Activated naive CD4-positive, alpha-beta T cell treated with anti-CD3 and anti-CD28 coated beads, Interleukin-2, amount 50 U/mL, for 72 hours (primary cell): ENCODE measurements at regions not wholly inside any gene's neighbourhood (a gene's known extent, or its start where the extent isn't known, plus 50 kb on each side); places are given as distances from the start of the nearest gene placed in this dataset.
"Not testable (repeated sequence)": the region's sequence is repeated elsewhere in the genome, so short reads cannot be mapped to it uniquely, and the experiment has no call there.

ENCODE experiments used
- ATAC-seq, 2 donors: fragments of 150-1000 bp; cut with Tn5 transposase; 2 replicates each; pipeline ENCODE4 v1.10.0; 2021; ENCODE audit warnings: mild to moderate bottlenecking in 2 of 2, moderate library complexity in 2 of 2
- DNase-seq, 2 donors: peaks; one replicate each; pipeline ENCODE4 v3.0.0; 2021 to 2022; ENCODE audit warnings: low spot score in 2 of 2
- H3K27ac Mint-ChIP-seq, 2 donors: one replicate each; pipeline ENCODE4 v1.8.0; 2022; ENCODE audit warnings: mild to moderate bottlenecking in 2 of 2, mixed read lengths in 2 of 2
- H3K36me3 Mint-ChIP-seq, 2 donors: one replicate each; pipeline ENCODE4 v1.8.0; 2022; ENCODE audit warnings: mixed read lengths in 2 of 2
- H3K9me3 Mint-ChIP-seq, 2 donors: one replicate each; pipeline ENCODE4 v1.8.0; 2022; ENCODE audit warnings: mixed read lengths in 2 of 2

DNA sequence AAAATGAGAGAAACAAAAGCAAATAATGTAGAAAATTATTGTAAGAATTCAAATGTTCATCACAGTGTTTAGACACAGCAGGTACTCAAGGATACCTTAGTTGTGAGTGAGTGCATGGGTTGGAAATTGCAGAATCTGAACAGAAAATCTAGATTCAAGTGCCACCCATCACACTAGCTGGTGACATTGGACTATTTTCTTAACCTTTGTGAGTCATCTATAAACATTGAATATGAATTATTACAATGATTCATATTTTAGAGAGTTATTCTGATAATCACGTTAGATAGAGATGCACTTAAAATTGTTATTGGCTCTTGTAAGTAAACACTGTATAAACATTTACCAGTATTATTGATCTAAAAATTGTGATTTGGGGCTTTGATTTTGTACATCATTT is 1113.1 kb downstream of the STIM2 start:
- no peak for DNase-seq
- H3K36me3 Mint-ChIP-seq: no peaks in the 10 kb centered on the region
- peaks cover 20 to 39% of the 10 kb centered on the region in 2 donors for H3K9me3 Mint-ChIP-seq
- no peak overlapping the region for H3K27ac Mint-ChIP-seq
- ATAC-seq: no peak

DNA sequence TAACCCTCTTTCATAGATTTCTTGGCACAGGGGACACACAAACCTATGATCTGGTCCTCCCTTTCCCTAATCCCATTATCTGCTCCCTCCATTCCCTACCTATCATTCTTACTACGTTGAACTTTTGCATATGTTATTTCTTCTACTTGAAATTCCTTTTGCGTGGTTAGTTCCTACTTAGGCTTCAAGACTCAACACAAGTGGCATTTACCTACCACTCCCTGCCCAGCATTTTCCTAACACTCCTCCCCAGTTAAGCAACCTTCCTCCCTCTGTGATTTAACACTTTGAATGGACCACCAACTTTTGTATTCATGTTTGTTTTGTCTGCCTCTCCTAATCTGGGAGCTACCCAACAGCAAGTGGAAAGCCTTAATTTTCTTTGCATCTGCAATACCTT is 1113.7 kb downstream of the STIM2 start:
- Mint-ChIP-seq H3K27ac (no peak overlapping the region), H3K9me3 (peaks cover 27 to 42% of the 10 kb centered on the region in 2 donors), H3K36me3 (peaks cover 0 to 5% of the 10 kb centered on the region in 2 donors)
- DNase-seq (no peak), ATAC-seq (no peak)

DNA sequence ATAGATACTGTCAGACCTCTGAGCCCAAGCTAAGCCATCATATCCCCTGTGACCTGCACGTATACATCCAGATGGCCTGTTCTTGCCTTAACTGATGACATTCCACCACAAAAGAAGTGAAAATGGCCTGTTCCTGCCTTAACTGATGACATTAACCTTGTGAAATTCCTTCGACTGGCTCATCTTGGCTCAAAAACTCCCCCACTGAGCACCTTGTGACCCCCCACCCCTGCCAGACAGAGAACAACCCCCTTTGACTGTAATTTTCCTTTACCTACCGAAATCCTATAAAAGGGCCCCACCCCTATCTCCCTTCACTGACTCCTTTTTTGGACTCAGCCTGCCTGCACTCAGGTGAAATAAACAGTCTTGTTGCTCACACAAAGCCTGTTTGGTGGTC is 1114.2 kb downstream of the STIM2 start:
- H3K27ac Mint-ChIP-seq, ATAC-seq, H3K36me3 Mint-ChIP-seq, DNase-seq: not testable (repeated sequence)
- H3K9me3 Mint-ChIP-seq: peaks cover 32 to 44% of the 10 kb centered on the region in 2 donors

DNA sequence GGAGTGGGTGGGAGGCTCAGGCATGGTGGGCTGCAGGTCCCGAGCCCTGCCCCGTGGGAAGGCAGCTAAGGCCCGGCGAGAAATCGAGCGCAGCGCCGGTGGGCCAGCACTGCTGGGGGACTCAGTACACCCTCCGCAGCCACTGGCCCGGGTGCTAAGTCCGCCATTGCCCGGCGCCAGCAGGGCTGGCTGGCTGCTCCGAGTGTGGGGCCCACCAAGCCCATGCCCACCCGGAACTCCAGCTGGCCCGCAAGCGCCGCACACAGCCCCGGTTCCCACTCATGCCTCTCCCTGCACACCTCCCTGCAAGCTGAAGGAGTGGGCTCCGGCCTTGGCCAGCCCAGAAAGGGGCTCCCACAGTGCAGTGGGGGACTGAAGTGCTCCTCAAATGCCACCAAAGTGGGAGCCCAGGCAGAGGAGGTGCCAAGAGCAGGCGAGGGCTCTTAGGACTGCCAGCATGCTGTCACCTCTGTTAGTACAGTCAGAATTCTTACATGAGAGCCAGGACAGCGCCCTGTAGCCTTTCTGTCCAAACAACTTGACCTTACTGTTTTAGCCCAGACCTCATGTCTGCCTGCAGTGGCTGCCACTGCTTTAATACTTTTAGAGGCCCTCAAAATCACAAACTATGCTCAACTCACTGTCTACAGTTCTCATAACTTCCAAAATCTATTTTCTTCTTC is 1117.9 kb downstream of the STIM2 start:
- not testable (repeated sequence) for H3K27ac Mint-ChIP-seq, H3K36me3 Mint-ChIP-seq
- peaks cover 37 to 48% of the 10 kb centered on the region in 2 donors for H3K9me3 Mint-ChIP-seq

DNA sequence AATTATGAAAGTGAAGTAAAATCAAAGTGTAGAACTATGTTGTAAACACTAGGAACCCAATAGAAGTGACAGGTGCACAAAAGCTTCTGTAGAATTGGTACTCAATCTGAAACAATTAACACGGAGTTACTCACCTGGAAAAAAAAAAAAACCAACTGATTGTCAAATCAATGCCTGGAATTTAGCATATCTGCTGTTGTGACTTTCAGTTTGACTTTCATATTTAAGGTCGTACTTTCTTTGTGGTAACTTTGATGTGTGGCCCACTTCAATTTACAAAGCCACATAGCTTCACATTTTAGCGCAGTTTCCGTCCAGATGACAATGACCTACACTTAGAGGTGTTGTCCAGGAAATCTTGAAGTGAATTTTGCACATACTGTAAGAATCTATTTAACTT is 1124.9 kb downstream of the STIM2 start:
- ATAC-seq (no peak), DNase-seq (no peak)
- no peaks in the 10 kb centered on the region for H3K36me3 Mint-ChIP-seq
- H3K9me3 Mint-ChIP-seq: peaks cover 7 to 12% of the 10 kb centered on the region in 2 donors
- H3K27ac Mint-ChIP-seq: no peak overlapping the region

More for the DNA sequence above, 1117.9 kb downstream of the STIM2 start:
- ATAC-seq, DNase-seq: not testable (repeated sequence)

DNA sequence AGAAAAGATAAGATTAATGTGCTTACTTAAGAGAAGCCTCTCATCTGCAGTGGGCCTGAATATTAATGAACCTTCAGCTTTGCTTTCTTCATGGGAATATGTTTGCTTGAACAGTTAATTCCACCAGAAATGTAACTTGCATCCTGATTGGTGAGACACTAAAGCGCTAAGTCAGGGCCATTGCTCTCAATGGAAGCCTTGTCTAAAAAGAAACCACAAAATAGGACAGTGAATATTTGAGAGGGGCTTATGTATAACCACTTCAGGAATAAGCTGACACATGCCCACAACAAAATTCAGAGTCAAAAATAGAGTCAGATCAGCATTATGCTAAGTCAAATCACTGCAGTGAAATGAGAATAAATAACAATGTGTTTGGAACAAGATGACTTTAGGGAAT is 1125.8 kb downstream of the STIM2 start:
- ATAC-seq (no peak), DNase-seq (no peak)
- Mint-ChIP-seq H3K36me3 (no peaks in the 10 kb centered on the region), H3K9me3 (peaks cover 0 to 12% of the 10 kb centered on the region in 2 donors), H3K27ac (no peak overlapping the region)

DNA sequence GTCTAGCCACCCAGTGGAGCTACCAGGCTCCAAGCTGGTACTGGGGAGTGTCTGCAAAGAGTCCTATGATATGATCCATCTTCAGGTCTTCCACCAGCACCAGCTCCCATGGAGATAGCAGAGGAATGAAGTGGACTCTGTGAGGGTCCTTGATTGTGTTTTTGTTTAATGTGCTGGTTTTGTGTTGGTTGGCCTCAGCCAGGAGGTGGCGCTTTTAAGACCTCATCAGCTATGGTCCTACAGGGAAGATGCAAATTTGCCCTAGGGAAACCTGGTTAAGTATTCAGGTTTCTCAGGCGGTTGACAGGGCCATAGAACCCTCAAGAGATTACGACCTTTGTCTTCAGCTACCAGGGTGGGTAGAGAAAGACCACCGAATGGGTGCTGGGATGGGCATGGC is 1141.1 kb downstream of the STIM2 start:
- Mint-ChIP-seq H3K9me3 (peaks cover 8 to 16% of the 10 kb centered on the region in 2 donors), H3K27ac (no peak overlapping the region), H3K36me3 (no peaks in the 10 kb centered on the region)
- no peak for DNase-seq
- no peak for ATAC-seq

DNA sequence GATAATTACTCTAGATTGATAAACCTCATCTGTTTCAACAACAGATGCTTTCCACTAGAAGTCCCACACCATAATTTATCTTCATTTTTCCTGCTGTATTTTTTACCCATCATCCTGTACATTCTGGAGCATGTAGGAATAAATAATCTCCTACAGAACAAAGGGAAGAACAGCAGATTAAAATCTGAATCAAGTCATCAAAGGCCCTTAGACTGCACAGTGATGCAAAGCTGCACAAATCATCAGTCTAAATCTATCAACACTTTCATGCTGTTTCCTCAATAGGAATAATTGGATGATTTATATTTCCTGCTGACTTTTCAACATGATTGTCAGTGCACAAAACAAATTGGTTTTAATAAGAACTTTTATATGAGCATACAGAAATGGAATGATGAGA is 1143.9 kb downstream of the STIM2 start:
- Mint-ChIP-seq H3K27ac (no peak overlapping the region), H3K36me3 (no peaks in the 10 kb centered on the region), H3K9me3 (peaks cover 0 to 11% of the 10 kb centered on the region in 2 donors)
- ATAC-seq (no peak), DNase-seq (no peak)

DNA sequence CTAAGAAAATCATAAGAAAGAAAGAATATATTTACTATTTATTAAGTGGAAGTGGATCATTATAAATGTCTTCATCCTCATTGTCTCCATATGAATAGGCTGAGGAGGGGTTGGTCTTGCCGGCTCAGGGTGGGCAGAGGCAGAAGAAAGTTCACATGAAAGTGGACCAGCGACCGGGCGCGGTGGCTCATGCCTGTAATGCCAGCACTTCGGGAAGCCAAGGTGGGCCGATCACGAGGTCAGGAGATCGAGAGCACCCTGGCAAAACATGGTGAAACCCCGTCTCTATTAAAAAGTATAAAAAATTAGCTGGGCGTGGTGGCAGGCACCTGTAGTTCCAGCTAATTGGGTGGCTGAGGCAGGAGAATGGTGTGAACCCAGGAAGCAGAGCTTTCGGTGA is 1145.4 kb downstream of the STIM2 start:
- no peak for ATAC-seq
- no peaks in the 10 kb centered on the region for H3K36me3 Mint-ChIP-seq
- H3K9me3 Mint-ChIP-seq: peaks cover 0 to 7% of the 10 kb centered on the region in 2 donors
- DNase-seq: no peak
- H3K27ac Mint-ChIP-seq: no peak overlapping the region

DNA sequence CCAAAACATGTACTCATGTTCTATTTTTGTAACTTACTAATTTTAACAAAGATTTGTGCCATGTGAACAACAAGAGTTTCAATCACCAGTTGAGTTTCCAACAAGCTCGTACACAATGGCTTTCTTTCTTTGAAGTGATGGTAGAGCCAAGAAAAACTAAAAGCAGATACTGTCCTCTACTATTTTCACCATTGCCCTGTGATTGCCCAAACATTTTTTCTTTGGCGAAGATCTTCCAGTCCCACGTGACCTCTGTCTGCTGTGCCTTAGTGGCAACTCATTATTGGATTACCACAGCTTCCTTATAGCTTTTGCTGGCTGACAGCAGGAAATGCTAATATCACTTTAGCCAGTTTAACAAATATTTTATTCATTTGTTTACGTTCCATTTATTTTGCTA is 1147.1 kb downstream of the STIM2 start:
- ATAC-seq (no peak), DNase-seq (no peak)
- Mint-ChIP-seq H3K36me3 (no peaks in the 10 kb centered on the region), H3K9me3 (peaks cover 0 to 3% of the 10 kb centered on the region in 2 donors), H3K27ac (no peak overlapping the region)

DNA sequence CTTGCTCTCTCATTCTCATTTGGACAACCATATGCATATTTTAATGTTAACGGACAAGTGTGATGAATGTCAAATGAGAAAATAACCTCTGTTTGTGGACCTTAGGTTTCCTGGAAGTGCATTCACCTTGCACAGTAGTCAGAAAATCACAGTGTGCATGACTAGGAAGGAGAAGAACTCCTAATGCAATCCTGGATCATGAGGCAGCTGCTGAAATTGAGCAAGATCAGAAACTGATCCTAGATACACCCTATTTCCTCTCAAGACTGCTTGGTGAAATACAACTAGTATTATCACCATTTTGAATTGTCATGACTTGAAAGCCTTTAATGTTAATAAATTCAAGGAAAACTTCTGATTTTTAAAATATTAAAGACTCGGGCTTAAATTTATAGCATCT is 1148.9 kb downstream of the STIM2 start:
- Mint-ChIP-seq H3K36me3 (no peaks in the 10 kb centered on the region), H3K9me3 (peaks cover 0 to 3% of the 10 kb centered on the region in 2 donors), H3K27ac (no peak overlapping the region)
- DNase-seq: no peak
- no peak for ATAC-seq

DNA sequence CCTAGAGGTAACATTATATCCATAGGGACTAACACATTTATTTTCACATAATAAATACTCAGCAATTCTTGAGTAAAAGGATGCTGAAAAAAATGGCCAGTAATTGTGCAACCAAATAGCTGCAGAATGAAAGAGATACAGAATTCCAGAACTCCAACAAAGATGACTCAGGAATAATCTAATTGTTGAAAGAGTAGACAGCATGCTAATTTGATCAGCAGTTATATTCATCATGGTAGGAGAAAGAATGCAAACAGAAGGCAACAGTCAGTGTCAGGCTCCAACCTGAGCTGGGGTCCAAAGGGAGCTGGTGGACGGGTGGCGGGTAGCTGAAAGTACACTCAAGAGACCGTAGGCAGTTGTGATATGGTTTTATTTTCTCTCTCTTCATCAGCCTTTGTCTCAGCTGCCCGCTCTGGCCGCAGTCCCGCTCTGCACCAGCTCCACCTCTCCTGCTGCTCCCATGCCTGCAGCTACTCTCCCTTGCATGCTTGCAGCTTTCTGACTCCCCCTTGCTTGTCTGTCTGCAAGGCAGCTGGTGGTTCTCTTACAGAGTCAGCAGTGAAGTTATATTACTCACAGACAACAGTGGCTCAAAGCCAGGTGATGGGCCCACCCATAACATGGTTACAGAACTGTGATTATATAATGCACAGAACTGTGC is 1150.1 kb downstream of the STIM2 start:
- Mint-ChIP-seq H3K36me3 (no peaks in the 10 kb centered on the region), H3K27ac (no peak overlapping the region), H3K9me3 (peaks cover 0 to 3% of the 10 kb centered on the region in 2 donors)
- ATAC-seq (no peak), DNase-seq (no peak)

DNA sequence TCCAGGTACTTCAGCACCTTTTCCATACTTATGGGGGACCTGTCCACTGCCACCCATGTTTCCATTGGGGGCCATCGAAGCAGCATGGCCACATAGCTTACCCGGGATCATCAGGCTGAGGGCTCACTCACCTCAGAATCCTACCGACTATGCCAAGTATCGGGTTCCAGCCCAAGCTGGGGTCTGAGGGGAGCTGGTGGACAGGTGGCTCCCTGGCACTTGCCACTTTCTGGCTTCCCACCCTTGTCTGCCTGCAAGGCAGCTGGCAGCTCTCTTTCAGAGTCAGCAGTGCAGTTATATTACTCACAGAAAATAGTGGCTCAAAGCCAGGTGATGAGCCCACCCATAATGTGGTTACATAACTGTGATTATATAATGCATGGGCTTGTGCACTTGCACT is 1153.8 kb downstream of the STIM2 start:
- Mint-ChIP-seq H3K27ac (no peak overlapping the region), H3K36me3 (no peaks in the 10 kb centered on the region), H3K9me3 (peaks cover 11 to 12% of the 10 kb centered on the region in 2 donors)
- DNase-seq (no peak), ATAC-seq (no peak)

DNA sequence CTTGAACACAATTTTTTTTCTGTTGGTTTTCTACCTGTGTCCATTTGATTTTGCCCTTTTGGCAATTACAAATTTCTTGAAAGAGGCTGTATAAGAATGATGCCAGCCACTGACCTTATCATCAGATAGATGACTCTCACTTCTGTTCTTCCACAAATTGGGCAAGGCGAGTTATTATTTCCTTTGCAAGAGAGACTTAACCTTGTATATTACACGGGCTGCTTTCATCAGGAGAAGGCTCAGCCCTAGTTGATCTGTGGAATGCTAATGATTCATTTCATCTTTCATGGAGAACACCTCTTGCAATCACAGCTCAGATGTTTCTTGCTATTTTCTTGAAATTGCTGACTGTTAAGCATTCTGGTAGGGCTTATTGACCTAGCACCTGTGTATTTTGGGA is 1155.4 kb downstream of the STIM2 start:
- H3K27ac Mint-ChIP-seq: no peak overlapping the region
- H3K9me3 Mint-ChIP-seq: peaks cover 16 to 21% of the 10 kb centered on the region in 2 donors
- no peaks in the 10 kb centered on the region for H3K36me3 Mint-ChIP-seq
- ATAC-seq (no peak), DNase-seq (no peak)

DNA sequence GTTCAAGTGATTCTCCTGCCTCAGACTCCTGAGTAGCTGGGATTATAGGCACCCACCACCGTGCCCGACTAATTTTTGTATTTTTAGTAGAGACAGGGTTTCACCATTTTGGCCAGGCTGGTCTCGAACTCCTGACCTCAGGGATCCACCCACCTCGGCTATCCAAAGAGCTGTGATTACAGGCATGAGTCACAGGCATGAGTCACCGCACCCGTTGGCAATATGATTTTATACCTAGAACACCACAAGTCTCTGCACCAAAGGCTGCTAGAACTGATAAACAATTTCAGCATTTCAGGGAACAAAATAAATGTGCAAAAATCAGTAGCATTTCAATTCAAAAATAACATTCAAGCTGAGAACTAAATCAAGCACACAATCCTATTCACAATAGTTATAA is 1177.6 kb downstream of the STIM2 start:
- ATAC-seq, H3K36me3 Mint-ChIP-seq, DNase-seq, H3K27ac Mint-ChIP-seq: not testable (repeated sequence)
- peaks cover 24 to 31% of the 10 kb centered on the region in 2 donors for H3K9me3 Mint-ChIP-seq

DNA sequence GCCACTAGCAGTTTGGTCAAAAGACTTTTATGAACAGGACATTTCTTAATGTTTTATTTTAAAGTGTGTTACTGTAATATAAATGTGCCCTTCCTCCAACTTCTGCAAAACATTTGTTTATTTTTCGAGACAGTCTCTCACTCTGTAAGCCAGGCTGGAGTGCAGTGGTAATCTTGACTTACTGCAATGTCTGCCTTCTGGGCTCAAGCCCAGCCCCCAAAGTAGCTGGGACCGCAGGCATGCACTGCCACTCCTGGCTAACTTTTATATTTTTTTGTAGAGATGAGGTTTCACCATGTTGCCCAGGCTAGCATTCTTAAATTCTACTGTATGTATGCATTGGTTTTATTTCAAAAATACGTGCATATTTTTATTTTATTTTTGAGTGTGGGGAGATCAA is 1201.9 kb downstream of the STIM2 start:
- Mint-ChIP-seq H3K9me3 (peaks cover 7 to 18% of the 10 kb centered on the region in 2 donors), H3K36me3 (no peaks in the 10 kb centered on the region), H3K27ac (no peak overlapping the region)
- no peak for DNase-seq
- ATAC-seq: no peak

DNA sequence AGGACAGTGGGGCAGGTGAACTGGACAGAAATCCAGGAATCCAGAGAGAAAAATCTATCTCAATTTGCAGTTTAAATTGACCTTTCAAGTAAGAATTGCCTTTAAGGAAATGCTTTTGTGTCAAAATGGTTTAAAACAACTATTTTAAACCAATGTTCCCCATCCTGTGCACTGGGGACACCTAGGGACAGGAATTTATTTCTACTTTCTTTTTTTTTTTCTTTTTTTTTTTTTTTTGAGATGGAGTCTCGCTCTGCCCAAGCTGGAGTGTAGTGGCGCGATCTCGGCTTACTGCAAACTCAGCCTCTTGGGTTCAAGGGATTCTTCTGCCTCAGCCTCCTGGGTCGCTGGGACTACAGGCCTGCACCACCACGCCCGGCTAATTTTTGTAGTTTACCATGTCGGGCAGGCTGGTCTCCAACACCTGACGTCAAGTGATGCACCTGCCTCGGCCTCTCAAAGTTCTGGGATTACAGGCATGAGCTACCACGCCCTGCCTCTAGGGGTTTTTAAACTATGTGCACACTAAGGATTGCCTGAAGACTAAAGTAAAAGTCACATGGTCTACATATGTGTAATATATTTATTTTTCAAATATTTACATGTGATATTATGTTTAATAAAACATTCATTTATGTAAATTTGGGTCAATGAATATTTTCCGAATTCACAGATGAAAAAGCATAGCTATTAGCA is 1213.4 kb downstream of the STIM2 start:
- no peak overlapping the region for H3K27ac Mint-ChIP-seq
- DNase-seq (no peak), ATAC-seq (no peak)
- H3K9me3 Mint-ChIP-seq: peaks cover 8 to 21% of the 10 kb centered on the region in 2 donors
- peaks cover 7 to 9% of the 10 kb centered on the region in 2 donors for H3K36me3 Mint-ChIP-seq
